Esophagus squamous epithelium (tissue), 4 donors: ENCODE measurements at regions not wholly inside any gene's neighbourhood (a gene's known extent, or its start where the extent isn't known, plus 50 kb on each side); places are given as distances from the start of the nearest gene placed in this dataset.

Experiments used
- CTCF ChIP-seq, 6 experiments: fragments of 450-650 bp in 4 of 6; fragments of 200-600 bp in 2 of 6; sonication (generic) in 2 of 6; IDR thresholded peaks; one replicate each; pipeline ENCODE4 v1.5.1; 2016 to 2019; ENCODE audit warnings: antibody characterized with exemption in 6 of 6, mild to moderate bottlenecking in 4 of 6, moderate library complexity in 4 of 6
- POLR2A ChIP-seq, 4 donors: fragments of 450-650 bp; IDR thresholded peaks; one replicate each; pipeline ENCODE4 v1.6.1; 2017; ENCODE audit warnings: antibody characterized with exemption in 4 of 4, mild to moderate bottlenecking in 4 of 4, moderate library complexity in 3 of 4

- TF ChIP-seq CTCF (IDR thresholded peaks at IDR 0.05) (no peak), POLR2A (IDR thresholded peaks at IDR 0.05) (no peak)
These were observed 506.1 kb downstream of the RMST start for GRCh38 chr12:97968641-97969197.
